Upper lobe of left lung (tissue), 6 donors: ENCODE measurements at regions not wholly inside any gene's neighbourhood (a gene's known extent, or its start where the extent isn't known, plus 50 kb on each side); places are given as distances from the start of the nearest gene placed in this dataset.

Source experiments
- ATAC-seq, 2 donors: fragments of 200-7000 bp; cut with Tn5 transposase; one replicate each; pipeline ENCODE4 v1.9.1; 2022; ENCODE audit warnings: mild to moderate bottlenecking in 2 of 2, moderate library complexity in 2 of 2; ENCODE audit not compliant: low FRiP score in 2 of 2
- DNase-seq, 2 donors: peaks; one replicate each; pipeline ENCODE4 v3.0.0-alpha.2; 2019 to 2020
- H3K27ac ChIP-seq, 4 donors: fragments of 200-600 bp; sonication (generic); one replicate each; pipeline ENCODE4 v1.5.1; 2016 to 2019
- H3K27me3 ChIP-seq, 4 donors: fragments of 200-600 bp; sonication (generic); one replicate each; pipeline ENCODE4 v1.5.1; 2017 to 2019
- H3K36me3 ChIP-seq, 4 donors: fragments of 200-600 bp; sonication (generic); one replicate each; pipeline ENCODE4 v1.5.1; 2016 to 2019
- H3K4me1 ChIP-seq, 4 donors: fragments of 200-600 bp; sonication (generic); one replicate each; pipeline ENCODE4 v1.5.1; 2018 to 2019
- H3K4me3 ChIP-seq, 4 donors: fragments of 200-600 bp; sonication (generic); one replicate each; pipeline ENCODE4 v1.5.1; 2017 to 2019; ENCODE audit warnings: mild to moderate bottlenecking in 2 of 4, moderate library complexity in 1 of 4
- H3K9me3 ChIP-seq, 4 donors: fragments of 200-600 bp; sonication (generic); one replicate each; pipeline ENCODE4 v1.5.1; 2018 to 2019
- CTCF ChIP-seq, 6 experiments: fragments of 450-650 bp in 4 of 6; fragments of 200-600 bp in 2 of 6; sonication (generic) in 2 of 6; IDR thresholded peaks; one replicate each; pipeline ENCODE4 v1.5.1; 2016 to 2019; ENCODE audit warnings: antibody characterized with exemption in 6 of 6
- EP300 ChIP-seq, 4 donors: sonication (generic); formaldehyde crosslinking; IDR thresholded peaks; one replicate each; pipeline ENCODE4 v1.5.1; 2017; ENCODE audit warnings: antibody characterized with exemption in 4 of 4, control low read depth in 2 of 4
- POLR2A ChIP-seq, 4 donors: fragments of 450-650 bp; IDR thresholded peaks; one replicate each; pipeline ENCODE4 v1.5.1; 2016 to 2017; ENCODE audit warnings: antibody characterized with exemption in 4 of 4, mild to moderate bottlenecking in 2 of 4
- POLR2AphosphoS5 ChIP-seq, 2 donors: sonication (generic); formaldehyde crosslinking; IDR thresholded peaks; one replicate each; pipeline ENCODE4 v1.5.1; 2017; ENCODE audit warnings: antibody characterized with exemption in 2 of 2
- WGBS, 2 donors: methylation state at CpG; one replicate each; pipeline ENCODE4 v1.1.5; 2017 to 2018; 5-methylcytosine and 5-hydroxymethylcytosine counted together
- donor health status: DM: no; HTN: no; CAD: no; lungs with moderate emphysema.
- donor health status: DM: no; HTN: yes; CAD: no; lungs with severe emphysema.

DNA sequence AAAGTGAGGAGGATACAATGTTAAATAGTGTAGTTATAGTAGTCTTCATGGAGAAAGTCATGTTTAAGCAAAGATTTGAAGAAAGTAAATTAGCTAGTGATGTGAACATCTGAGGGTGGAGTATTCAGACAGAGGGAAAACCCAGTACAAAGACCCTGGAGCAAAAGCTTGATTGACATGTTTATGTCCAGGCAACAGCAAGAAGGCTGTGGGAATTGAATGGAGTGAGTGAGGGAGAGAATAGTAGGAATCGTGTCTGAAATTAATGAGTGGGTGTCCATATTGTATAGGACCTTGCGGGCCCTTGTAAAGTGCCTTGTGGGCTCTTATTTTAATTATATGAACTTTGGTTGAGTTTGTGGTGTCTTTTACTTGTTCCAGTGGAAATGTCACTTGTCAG lies 424.1 kb upstream of the KIRREL3 start:
- TF ChIP-seq CTCF (IDR thresholded peaks at IDR 0.05): no peak
- no peak for TF ChIP-seq EP300 (IDR thresholded peaks at IDR 0.05)
- no peak for TF ChIP-seq POLR2A (IDR thresholded peaks at IDR 0.05)
- no peak for TF ChIP-seq POLR2AphosphoS5 (IDR thresholded peaks at IDR 0.05)
- H3K27me3 ChIP-seq: no peaks in the 10 kb centered on the region
- ATAC-seq (no peak), DNase-seq (no peak)
- H3K27ac ChIP-seq: no peak overlapping the region
- no peak overlapping the region for H3K4me3 ChIP-seq
- no peaks in the 10 kb centered on the region for H3K4me1 ChIP-seq
- no peaks in the 10 kb centered on the region for H3K36me3 ChIP-seq
- H3K9me3 ChIP-seq: no peaks in the 10 kb centered on the region
- 87 to 91% methylated on average over 2 of the region's 2 CpGs for WGBS, 2 donors

DNA sequence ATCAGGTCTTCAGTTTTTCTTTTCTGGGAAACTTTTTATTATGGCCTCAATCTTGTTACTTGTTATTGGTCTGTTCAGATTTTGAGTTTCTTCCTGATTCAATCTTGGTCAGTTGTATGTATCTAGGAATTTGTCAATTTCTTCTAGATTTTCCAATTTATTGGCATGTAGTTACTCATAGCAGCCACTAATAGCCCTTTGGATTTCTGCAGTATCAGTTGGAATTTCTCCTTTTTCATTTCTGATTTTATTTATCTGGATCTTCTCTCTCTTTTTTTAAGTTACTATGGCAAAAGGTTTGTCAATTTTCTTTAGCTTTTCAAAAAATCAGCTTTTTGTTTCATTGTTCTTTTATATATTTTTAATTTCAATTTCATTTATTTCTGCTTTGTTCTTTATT lies 419.6 kb upstream of the KIRREL3 start:
- H3K4me1 ChIP-seq: no peaks in the 10 kb centered on the region
- DNase-seq (no peak), ATAC-seq (no peak)
- H3K27me3 ChIP-seq: no peaks in the 10 kb centered on the region
- H3K9me3 ChIP-seq: no peaks in the 10 kb centered on the region
- no peak overlapping the region for H3K27ac ChIP-seq
- H3K36me3 ChIP-seq: no peaks in the 10 kb centered on the region
- H3K4me3 ChIP-seq: no peak overlapping the region
- TF ChIP-seq POLR2AphosphoS5 (IDR thresholded peaks at IDR 0.05) (no peak), EP300 (IDR thresholded peaks at IDR 0.05) (no peak), CTCF (IDR thresholded peaks at IDR 0.05) (no peak), POLR2A (IDR thresholded peaks at IDR 0.05) (no peak)

- DNase-seq (peak in 1 of 2 donors; percentile 28), ATAC-seq (peak; percentile 21 to 43)
- Histone ChIP-seq H3K36me3 (no peaks in the 10 kb centered on the region), H3K9me3 (peaks cover 0 to 23% (median 3%) of the 10 kb centered on the region in 4 donors), H3K4me3 (no peak overlapping the region), H3K27me3 (no peaks in the 10 kb centered on the region), H3K4me1 (no peaks in the 10 kb centered on the region), H3K27ac (no peak overlapping the region)
- WGBS, 2 donors: 80 to 82% methylated on average over 5 to 8 of the region's 11 CpGs
- TF ChIP-seq EP300 (IDR thresholded peaks at IDR 0.05): no peak
- TF ChIP-seq POLR2AphosphoS5 (IDR thresholded peaks at IDR 0.05): no peak
- TF ChIP-seq CTCF (IDR thresholded peaks at IDR 0.05): no peak
- no peak for TF ChIP-seq POLR2A (IDR thresholded peaks at IDR 0.05)
Measured at GRCh38 chr11:127412722-127413380, 412.3 kb upstream of the KIRREL3 start.

GRCh38 chr11:127412234-127412633 lies 411.7 kb upstream of the KIRREL3 start:
- 90 to 93% methylated on average over 6 to 7 of the region's 8 CpGs for WGBS, 2 donors
- TF ChIP-seq POLR2AphosphoS5 (IDR thresholded peaks at IDR 0.05): no peak
- TF ChIP-seq CTCF (IDR thresholded peaks at IDR 0.05): no peak
- no peak for TF ChIP-seq POLR2A (IDR thresholded peaks at IDR 0.05)
- TF ChIP-seq EP300 (IDR thresholded peaks at IDR 0.05): no peak
- peak in 1 of 2 donors; percentile 40 for ATAC-seq
- Histone ChIP-seq H3K4me1 (no peaks in the 10 kb centered on the region), H3K27me3 (no peaks in the 10 kb centered on the region), H3K4me3 (no peak overlapping the region), H3K27ac (no peak overlapping the region), H3K9me3 (peaks cover 0 to 23% (median 3%) of the 10 kb centered on the region in 4 donors), H3K36me3 (no peaks in the 10 kb centered on the region)
- peak in 1 of 2 donors; percentile 47 for DNase-seq

GRCh38 chr11:127411283-127411682 lies 410.7 kb upstream of the KIRREL3 start:
- Histone ChIP-seq H3K27ac (no peak overlapping the region), H3K4me1 (no peaks in the 10 kb centered on the region), H3K36me3 (no peaks in the 10 kb centered on the region), H3K27me3 (no peaks in the 10 kb centered on the region), H3K4me3 (no peak overlapping the region), H3K9me3 (peaks cover 0 to 23% (median 3%) of the 10 kb centered on the region in 4 donors)
- TF ChIP-seq CTCF (IDR thresholded peaks at IDR 0.05): no peak
- DNase-seq (peak in 1 of 2 donors; percentile 9), ATAC-seq (peak in 1 of 2 donors; percentile 21)
- WGBS, 2 donors: 87 to 91% methylated on average over 7 of the region's 7 CpGs
